Psoas muscle (tissue), 7 donors: ENCODE measurements at regions not wholly inside any gene's neighbourhood (a gene's known extent, or its start where the extent isn't known, plus 50 kb on each side); places are given as distances from the start of the nearest gene placed in this dataset.

Experiments
- ATAC-seq, 4 donors: fragments of 200-7000 bp; cut with Tn5 transposase; one replicate each; pipeline ENCODE4 v1.9.1; 2020; ENCODE audit warnings: moderate library complexity in 3 of 4, mild to moderate bottlenecking in 2 of 4
- DNase-seq, 2 donors: peaks; one replicate each; pipeline ENCODE4 v3.0.0-alpha.2; 2020
- H3K27ac ChIP-seq: fragments of 200-600 bp; one replicate; pipeline ENCODE4 v1.8.0; 2022
- H3K27me3 ChIP-seq, 3 donors: fragments of 200-600 bp in 1 of 3; one replicate each; pipeline versions ENCODE4 v1.6.1 to v1.8.0; 2013 to 2022; ENCODE audit warnings: low read length in 2 of 3, mild to moderate bottlenecking in 2 of 3, moderate library complexity in 1 of 3; ENCODE audit not compliant: insufficient read depth in 3 of 3
- H3K36me3 ChIP-seq, 2 donors: fragments of 200-600 bp in 1 of 2; one replicate each; pipeline versions ENCODE4 v1.6.1 to v1.8.0; 2013 to 2022; ENCODE audit warnings: low read depth in 1 of 2, mild to moderate bottlenecking in 1 of 2, moderate library complexity in 1 of 2; ENCODE audit not compliant: insufficient read depth in 1 of 2
- H3K4me1 ChIP-seq: fragments of 200-600 bp; one replicate; pipeline ENCODE4 v1.8.0; 2022
- H3K4me3 ChIP-seq: fragments of 200-600 bp; one replicate; pipeline ENCODE4 v1.8.0; 2022; ENCODE audit warnings: mild to moderate bottlenecking
- H3K9me3 ChIP-seq: fragments of 200-600 bp; one replicate; pipeline ENCODE4 v1.8.0; 2022
- CTCF ChIP-seq: fragments of 200-600 bp; IDR thresholded peaks from one replicate; pipeline ENCODE4 v1.8.0; 2022; ENCODE audit warnings: antibody characterized with exemption
- WGBS, 3 donors: extraction: QIAGEN DNeasy Blood & Tissue Kit; methylation state at CpG; one replicate each; pipeline versions ENCODE4 v1.1.6 to v1.1.7; 2013; 5-methylcytosine and 5-hydroxymethylcytosine counted together
- intact Hi-C, 2 donors: fragments of 100-400 bp; cut with DNase I; formaldehyde crosslinking; loops; one replicate each; pipeline versions ENCODE4 v1.11.0 to v1.14.2; 2022
- donor health status: healthy with polysubstance abuse.
- donor health status: DM: no; HTN: no; CAD: no; lungs with moderate emphysema.
- donor health status: Bipolar disorder and iron deficiency.
- donor health status: healthy.
- donor health status: DM: yes; HTN: yes; CAD: no.
- donor health status: DM: no; HTN: no; CAD: no.
- donor health status: DM: yes; HTN: yes; CAD: no.

DNA sequence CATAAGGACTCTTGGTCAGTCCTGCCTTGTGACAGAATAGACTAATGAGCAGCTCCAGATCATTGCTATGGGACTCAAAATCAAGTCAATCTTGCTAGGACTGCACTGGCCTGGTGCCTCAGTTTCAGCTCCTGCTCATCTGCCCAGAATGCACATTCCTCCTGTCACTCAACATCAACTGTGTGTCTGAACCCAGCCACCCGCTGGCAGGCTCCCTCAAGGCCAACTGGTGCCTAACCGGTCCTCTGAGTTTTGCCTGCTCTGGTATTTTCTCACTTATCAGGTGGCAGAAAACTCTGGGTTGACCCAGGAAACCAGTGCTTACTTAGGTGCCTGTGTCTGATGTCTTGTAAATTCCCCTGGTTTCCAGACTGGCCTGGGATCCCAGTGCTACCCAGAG lies 297.7 kb downstream of the DHX35 start:
- whole genome bisulfite sequencing, 3 donors = 30 to 63% (median 43%) methylated on average over 2 of the region's 2 CpGs
- ATAC-seq (peak; percentile 38 to 71 (median 56)), DNase-seq (no peak)
- intact Hi-C loops = loop anchor here (10.0 kb wide), 2 partner anchors 615 to 1705 kb away; no protein-coding TSS in a partner anchor
- Histone ChIP-seq H3K4me1 (no peaks in the 10 kb centered on the region), H3K4me3 (no peak overlapping the region), H3K9me3 (no peaks in the 10 kb centered on the region), H3K36me3 (no peaks in the 10 kb centered on the region), H3K27ac (no peak overlapping the region), H3K27me3 (no peaks in the 10 kb centered on the region)
- no peak for TF ChIP-seq CTCF

DNA sequence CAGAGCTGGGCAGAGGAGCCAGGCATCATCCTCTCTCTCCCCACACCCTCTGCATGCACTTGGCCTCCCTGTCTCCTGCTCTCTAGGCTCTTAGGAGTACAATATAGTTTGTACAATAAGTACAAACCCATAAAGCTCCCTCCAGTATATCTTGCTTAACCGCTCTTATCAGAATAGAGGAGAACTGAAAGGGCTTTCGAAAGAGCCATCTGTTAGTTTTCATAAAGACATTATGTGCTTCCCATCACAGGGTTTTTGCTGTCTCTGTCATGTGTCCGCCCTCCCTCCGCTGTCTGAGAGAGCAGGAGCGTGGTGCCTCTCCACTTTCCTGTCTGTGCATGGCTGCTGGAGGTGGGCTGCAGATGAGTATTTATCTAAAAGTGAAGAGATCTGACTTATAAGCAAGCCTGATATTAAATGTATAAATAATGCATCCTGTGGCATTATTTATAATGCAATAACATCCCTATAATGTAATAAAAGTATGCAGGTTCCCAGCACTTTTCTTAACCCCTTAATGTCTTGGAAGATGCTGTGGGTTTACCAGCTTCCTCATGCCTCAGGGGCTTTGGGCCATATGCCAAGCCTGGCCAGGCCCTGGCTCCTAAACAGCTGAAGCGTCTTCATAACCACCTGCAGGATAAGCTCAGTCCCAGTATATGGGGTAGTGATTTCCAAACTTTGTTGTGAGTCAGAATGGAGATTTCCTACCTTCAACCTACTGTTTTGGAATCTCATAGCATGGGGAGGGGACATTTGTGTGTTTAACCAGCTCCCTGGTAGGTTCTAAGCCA lies 297.1 kb downstream of the DHX35 start:
- no peaks in the 10 kb centered on the region for H3K27me3 ChIP-seq
- ATAC-seq (peak in 2 of 4 donors; percentile 8 to 30), DNase-seq (no peak)
- no peaks in the 10 kb centered on the region for H3K9me3 ChIP-seq
- no peak for TF ChIP-seq CTCF
- H3K4me3 ChIP-seq = no peak overlapping the region
- no peaks in the 10 kb centered on the region for H3K36me3 ChIP-seq
- intact Hi-C loops = no loop called here
- WGBS, 3 donors = 90 to 92% (median 90%) methylated on average over 6 of the region's 6 CpGs
- H3K27ac ChIP-seq = no peak overlapping the region
- H3K4me1 ChIP-seq = no peaks in the 10 kb centered on the region

GRCh38 chr20:39258253-39258652 lies 296.1 kb downstream of the DHX35 start:
- H3K36me3 ChIP-seq = no peaks in the 10 kb centered on the region
- ATAC-seq = no peak
- no peak for TF ChIP-seq CTCF
- H3K4me1 ChIP-seq = no peaks in the 10 kb centered on the region
- no peak overlapping the region for H3K4me3 ChIP-seq
- no peaks in the 10 kb centered on the region for H3K27me3 ChIP-seq
- H3K27ac ChIP-seq = no peak overlapping the region
- H3K9me3 ChIP-seq = no peaks in the 10 kb centered on the region
- intact Hi-C loops = no loop called here
- WGBS, 3 donors = 89 to 93% (median 91%) methylated on average over 4 of the region's 4 CpGs
- DNase-seq = no peak

DNA sequence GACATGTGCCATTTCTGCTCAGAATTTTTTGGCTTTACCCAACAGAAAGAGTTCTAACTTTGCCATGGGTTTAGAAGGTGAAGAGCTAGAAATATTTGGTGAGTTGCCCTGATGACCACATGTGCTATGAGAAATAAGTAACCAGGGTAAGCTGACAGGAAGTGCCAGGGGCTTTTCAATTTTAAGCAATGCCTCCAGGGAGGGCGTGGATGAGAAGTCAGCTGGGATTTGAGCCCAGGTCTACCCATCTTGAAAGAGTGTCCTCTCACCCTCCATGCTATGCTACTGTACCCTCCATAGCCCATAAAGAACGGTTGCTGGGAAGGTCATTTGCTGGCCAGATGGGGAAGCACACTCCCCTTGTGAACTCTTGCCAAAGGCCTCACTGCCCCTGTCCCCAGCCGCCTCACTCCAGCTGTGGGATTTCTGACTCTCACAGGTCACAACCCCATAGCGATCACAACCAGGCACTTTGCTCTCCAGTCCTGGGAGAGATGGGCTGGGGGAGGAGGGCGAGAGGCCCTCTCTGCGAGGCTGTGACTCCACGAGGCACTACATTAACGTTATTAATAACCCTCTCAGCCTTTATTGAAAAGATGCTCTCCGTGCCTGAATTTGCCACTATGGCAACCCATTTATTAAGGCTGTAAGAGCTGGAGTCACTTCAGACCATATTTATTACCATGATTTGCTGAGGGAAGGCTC lies 291.1 kb downstream of the DHX35 start:
- Histone ChIP-seq H3K4me1 (no peaks in the 10 kb centered on the region), H3K36me3 (no peaks in the 10 kb centered on the region), H3K27ac (no peak overlapping the region), H3K27me3 (no peaks in the 10 kb centered on the region), H3K9me3 (no peaks in the 10 kb centered on the region), H3K4me3 (no peak overlapping the region)
- no peak for TF ChIP-seq CTCF
- ATAC-seq (no peak), DNase-seq (no peak)
- intact Hi-C loops = no loop called here
- WGBS, 3 donors = 55 to 61% (median 59%) methylated on average over 9 of the region's 9 CpGs
